Hepatocyte (in vitro differentiated cells): ENCODE measurements at regions not wholly inside any gene's neighbourhood (a gene's known extent, or its start where the extent isn't known, plus 50 kb on each side); places are given as distances from the start of the nearest gene placed in this dataset.

ENCODE experiments used
- DNase-seq: peaks from one replicate; pipeline ENCODE4 v3.0.0-alpha.2; 2016; ENCODE audit warnings: low spot score
- H2AFZ ChIP-seq: fragments of 200-600 bp; sonication (generic); 2 replicates; pipeline ENCODE4 v1.6.0; 2016; ENCODE audit warnings: antibody characterized with exemption, mild to moderate bottlenecking
- H3K27ac ChIP-seq: fragments of 200-600 bp; sonication (generic); 2 replicates; pipeline ENCODE4 v1.5.1; 2016; ENCODE audit warnings: mild to moderate bottlenecking
- H3K27me3 ChIP-seq: fragments of 200-600 bp; sonication (generic); 2 replicates; pipeline ENCODE4 v1.6.1; 2016
- H3K36me3 ChIP-seq: fragments of 200-600 bp; sonication (generic); replicated peaks from 2 replicates; pipeline ENCODE4 v1.5.1; 2016; ENCODE audit warnings: low read depth; ENCODE audit not compliant: insufficient read depth
- H3K4me1 ChIP-seq: fragments of 200-600 bp; sonication (generic); 2 replicates; pipeline ENCODE4 v1.5.1; 2016; ENCODE audit warnings: mild to moderate bottlenecking, moderate library complexity; ENCODE audit not compliant: insufficient read depth
- H3K4me2 ChIP-seq: fragments of 200-600 bp; sonication (generic); 2 replicates; pipeline ENCODE4 v1.6.0; 2016
- H3K4me3 ChIP-seq: fragments of 200-600 bp; sonication (generic); 2 replicates; pipeline ENCODE4 v1.5.1; 2016; ENCODE audit warnings: mild to moderate bottlenecking
- H3K79me2 ChIP-seq: fragments of 200-600 bp; sonication (generic); 2 replicates; pipeline ENCODE4 v1.6.0; 2017; ENCODE audit warnings: mild to moderate bottlenecking
- H3K9me2 ChIP-seq: fragments of 200-600 bp; sonication (generic); replicated peaks from 2 replicates; pipeline ENCODE4 v1.6.0; 2017; ENCODE audit warnings: mild to moderate bottlenecking; ENCODE audit not compliant: insufficient read depth
- H3K9me3 ChIP-seq: fragments of 200-600 bp; sonication (generic); 2 replicates; pipeline ENCODE4 v1.5.1; 2016; ENCODE audit warnings: low read depth, mild to moderate bottlenecking
- H4K20me1 ChIP-seq: fragments of 200-600 bp; sonication (generic); 2 replicates; pipeline ENCODE4 v1.6.0; 2016; ENCODE audit warnings: mild to moderate bottlenecking; ENCODE audit not compliant: insufficient read depth, poor library complexity, severe bottlenecking
- CTCF ChIP-seq: fragments of 200-600 bp; sonication (generic); IDR thresholded peaks from 2 replicates; pipeline ENCODE4 v1.5.1; 2016; ENCODE audit warnings: antibody characterized with exemption, mild to moderate bottlenecking; ENCODE audit not compliant: poor library complexity
- EZH2 ChIP-seq: fragments of 200-600 bp; sonication (generic); IDR thresholded peaks from 2 replicates; pipeline ENCODE4 v1.6.1; 2016; ENCODE audit warnings: antibody characterized with exemption, mild to moderate bottlenecking, borderline replicate concordance
- EZH2phosphoT487 ChIP-seq: fragments of 200-600 bp; sonication (generic); IDR thresholded peaks from one replicate; pipeline ENCODE4 v1.6.1; 2018; ENCODE audit warnings: antibody characterized with exemption, mild to moderate bottlenecking, low read depth, moderate library complexity; ENCODE audit not compliant: unreplicated experiment, severe bottlenecking
- WGBS: methylation state at CpG from one replicate; pipeline ENCODE4 v1.1.6; 2016; ENCODE audit warnings: low lambda C conversion rate; ENCODE audit errors: missing lambda C conversion rate; 5-methylcytosine and 5-hydroxymethylcytosine counted together

GRCh38 chr10:131011936-131012640, 299.4 kb downstream of the TCERG1L start:
- no peaks in the 10 kb centered on the region for H3K9me2 ChIP-seq
- H4K20me1 ChIP-seq: no peaks in the 10 kb centered on the region
- H3K4me1 ChIP-seq: no peaks in the 10 kb centered on the region
- no peak overlapping the region for H3K27ac ChIP-seq
- no peak overlapping the region for H3K4me3 ChIP-seq
- no peaks in the 10 kb centered on the region for H3K9me3 ChIP-seq
- H3K4me2 ChIP-seq: no peak overlapping the region
- no peaks in the 10 kb centered on the region for H3K79me2 ChIP-seq
- no peak overlapping the region for H2AFZ ChIP-seq
- H3K27me3 ChIP-seq: no peaks in the 10 kb centered on the region
- DNase-seq: no peak
- H3K36me3 ChIP-seq: no peaks in the 10 kb centered on the region
- TF ChIP-seq CTCF (no peak), EZH2 (no peak), EZH2phosphoT487 (no peak)
- WGBS: 85% methylated on average over 10 of the region's 10 CpGs

- H4K20me1 ChIP-seq: no peaks in the 10 kb centered on the region
- TF ChIP-seq EZH2phosphoT487 (no peak), CTCF (no peak), EZH2 (no peak)
- no peaks in the 10 kb centered on the region for H3K36me3 ChIP-seq
- H3K27me3 ChIP-seq: no peaks in the 10 kb centered on the region
- no peaks in the 10 kb centered on the region for H3K4me1 ChIP-seq
- no peak overlapping the region for H3K27ac ChIP-seq
- H3K9me2 ChIP-seq: no peaks in the 10 kb centered on the region
- H3K79me2 ChIP-seq: no peaks in the 10 kb centered on the region
- no peak overlapping the region for H3K4me3 ChIP-seq
- H3K4me2 ChIP-seq: no peak overlapping the region
- 78% methylated on average over 5 of the region's 5 CpGs for WGBS
- H2AFZ ChIP-seq: no peak overlapping the region
- DNase-seq: no peak
- no peaks in the 10 kb centered on the region for H3K9me3 ChIP-seq
These were observed 298.9 kb downstream of the TCERG1L start for GRCh38 chr10:131012641-131012985.

- TF ChIP-seq CTCF: no peak
- TF ChIP-seq EZH2: no peak
- no peak for TF ChIP-seq EZH2phosphoT487
- H3K79me2 ChIP-seq: no peaks in the 10 kb centered on the region
- no peak overlapping the region for H3K27ac ChIP-seq
- no peaks in the 10 kb centered on the region for H3K9me3 ChIP-seq
- no peaks in the 10 kb centered on the region for H3K4me1 ChIP-seq
- no peak overlapping the region for H3K4me2 ChIP-seq
- DNase-seq: no peak
- no peaks in the 10 kb centered on the region for H4K20me1 ChIP-seq
- H2AFZ ChIP-seq: no peak overlapping the region
- H3K27me3 ChIP-seq: no peaks in the 10 kb centered on the region
- no peak overlapping the region for H3K4me3 ChIP-seq
- H3K36me3 ChIP-seq: no peaks in the 10 kb centered on the region
- WGBS: 94% methylated on average over 17 of the region's 17 CpGs
- no peaks in the 10 kb centered on the region for H3K9me2 ChIP-seq
These were observed 298.1 kb downstream of the TCERG1L start for GRCh38 chr10:131013281-131013912.
